ENCODE measurements at regions not wholly inside any gene's neighbourhood (a gene's known extent, or its start where the extent isn't known, plus 50 kb on each side); places are given as distances from the start of the nearest gene placed in this dataset.

DNA sequence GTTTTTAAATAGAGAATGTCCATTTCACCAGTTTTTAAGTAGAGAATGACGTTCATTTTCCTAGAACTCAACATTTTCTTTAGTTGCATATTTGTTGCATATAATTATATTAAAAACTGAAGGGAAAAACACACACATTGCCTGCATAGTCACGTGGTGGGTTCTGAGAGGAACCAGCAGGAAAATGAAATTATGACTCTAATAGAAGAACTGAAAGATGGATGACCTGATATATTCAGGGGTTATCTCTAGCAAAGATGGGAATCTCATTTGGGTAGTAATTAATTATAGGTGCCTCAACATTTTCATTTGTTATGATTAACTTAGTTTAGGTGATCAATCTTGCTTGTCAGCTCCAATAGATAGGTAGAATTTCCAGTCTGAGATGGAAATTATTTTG lies 288.3 kb downstream of the TRIB2 start (continued):
- TF ChIP-seq ZNF318 (CRISPR knock-in tag; IDR thresholded peaks at IDR 0.05) (no peak), ZNF616 (CRISPR knock-in tag; IDR thresholded peaks at IDR 0.05; ENCODE audit: low read depth) (no peak), BORCS8-MEF2B (CRISPR knock-in tag; IDR thresholded peaks at IDR 0.05) (no peak)

- intact Hi-C loops (cut with micrococcal nuclease; ENCODE audit: unreplicated experiment) (loop anchor here (5.0 to 10.0 kb wide), 4 partner anchors 289 to 1941 kb away; partner anchors contain the start of genes LPIN1 and TRIB2), in situ Hi-C loops (cut with HindIII; ENCODE audit: extremely low pct_ligation_motif_present, low pct_unique_long_range_greater_than_20kb) (loop anchor here (5.0 to 10.0 kb wide), 2 partner anchors 839 to 1171 kb away; no protein-coding TSS in a partner anchor)
- DNase-seq (ENCODE audit: low spot score) (no peak), ATAC-seq (no peak), FAIRE-seq (no peak)
- 59% methylated on average over 7 of the region's 7 CpGs for WGBS (ENCODE audit: low lambda C conversion rate)
- no peaks in the 10 kb centered on the region for H3K27me3 ChIP-seq (ENCODE audit: control insufficient read depth in 1 of 2, insufficient read depth in 2 of 2, low read length in 2 of 2)
- no peaks in the 10 kb centered on the region for H3K4me1 ChIP-seq (ENCODE audit: insufficient read depth, low read length)
- no peak overlapping the region for H3K4me2 ChIP-seq (ENCODE audit: low read depth, low read length)
- no peak overlapping the region for H3K9ac ChIP-seq (ENCODE audit: insufficient read depth, low read depth, low read length)
- BruUV-seq (replicated peaks): no TSS peak
- ChIA-PET CTCF (ENCODE audit: low intra/inter-chr PET ratio, low total read pairs) (interaction anchor here (1.5 to 1.6 kb wide), 2 partner anchors 589 to 1177 kb away, joined by 3 to 13 read pairs; no protein-coding TSS in a partner anchor), POLR2A (no interaction called here)
- no peak overlapping the region for H2AFZ ChIP-seq (ENCODE audit: low read length)
- no peaks in the 10 kb centered on the region for H3K9me3 ChIP-seq (ENCODE audit: low read length)
- no peaks in the 10 kb centered on the region for H4K20me1 ChIP-seq (ENCODE audit: insufficient read depth, low read length)
- no peaks in the 10 kb centered on the region for H3K36me3 ChIP-seq (replicated peaks in 1 of 2; ENCODE audit: control insufficient read depth in 1 of 2, insufficient read depth in 2 of 2, low read length in 2 of 2)
- no peak for TF ChIP-seq FOSL1 (CRISPR knock-in tag; IDR thresholded peaks at IDR 0.05; ENCODE audit: borderline replicate concordance)
- TF ChIP-seq MTF2 (CRISPR knock-in tag; IDR thresholded peaks at IDR 0.05; ENCODE audit: borderline replicate concordance): no peak
- TF ChIP-seq SRY (CRISPR knock-in tag; IDR thresholded peaks at IDR 0.05): no peak
- TF ChIP-seq ZC3H4 (CRISPR knock-in tag; IDR thresholded peaks at IDR 0.05; ENCODE audit: borderline replicate concordance): no peak
- TF ChIP-seq, protein P1, sequence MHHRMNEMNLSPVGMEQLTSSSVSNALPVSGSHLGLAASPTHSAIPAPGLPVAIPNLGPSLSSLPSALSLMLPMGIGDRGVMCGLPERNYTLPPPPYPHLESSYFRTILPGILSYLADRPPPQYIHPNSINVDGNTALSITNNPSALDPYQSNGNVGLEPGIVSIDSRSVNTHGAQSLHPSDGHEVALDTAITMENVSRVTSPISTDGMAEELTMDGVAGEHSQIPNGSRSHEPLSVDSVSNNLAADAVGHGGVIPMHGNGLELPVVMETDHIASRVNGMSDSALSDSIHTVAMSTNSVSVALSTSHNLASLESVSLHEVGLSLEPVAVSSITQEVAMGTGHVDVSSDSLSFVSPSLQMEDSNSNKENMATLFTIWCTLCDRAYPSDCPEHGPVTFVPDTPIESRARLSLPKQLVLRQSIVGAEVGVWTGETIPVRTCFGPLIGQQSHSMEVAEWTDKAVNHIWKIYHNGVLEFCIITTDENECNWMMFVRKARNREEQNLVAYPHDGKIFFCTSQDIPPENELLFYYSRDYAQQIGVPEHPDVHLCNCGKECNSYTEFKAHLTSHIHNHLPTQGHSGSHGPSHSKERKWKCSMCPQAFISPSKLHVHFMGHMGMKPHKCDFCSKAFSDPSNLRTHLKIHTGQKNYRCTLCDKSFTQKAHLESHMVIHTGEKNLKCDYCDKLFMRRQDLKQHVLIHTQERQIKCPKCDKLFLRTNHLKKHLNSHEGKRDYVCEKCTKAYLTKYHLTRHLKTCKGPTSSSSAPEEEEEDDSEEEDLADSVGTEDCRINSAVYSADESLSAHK (CRISPR knock-in tag; IDR thresholded peaks at IDR 0.05; ENCODE audit: borderline replicate concordance): no peak
- H3K4me3 ChIP-seq (replicated peaks in 1 of 3; ENCODE audit: insufficient read depth in 1 of 3, low read depth in 2 of 3, low read length in 3 of 3): no peak overlapping the region
- H3K27ac ChIP-seq (ENCODE audit: extremely low read length, insufficient read depth, low read length): no peak overlapping the region
- no peaks in the 10 kb centered on the region for H3K79me2 ChIP-seq (ENCODE audit: insufficient read depth, low read length)
These were observed 289.1 kb downstream of the TRIB2 start for GRCh38 chr2:13005761-13006335.

Measured in HepG2 (cell line).